MM.1S (cell line): ENCODE measurements at regions not wholly inside any gene's neighbourhood (a gene's known extent, or its start where the extent isn't known, plus 50 kb on each side); places are given as distances from the start of the nearest gene placed in this dataset.

Experiments
- CTCF ChIP-seq: fragments of 300-600 bp; sonication (generic); IDR thresholded peaks from 2 replicates; pipeline ENCODE4 v1.5.1; 2016; ENCODE audit warnings: antibody characterized with exemption, low read length, mixed read lengths
- EZH2phosphoT487 ChIP-seq: fragments of 300-600 bp; sonication (generic); IDR thresholded peaks from 2 replicates; pipeline ENCODE4 v1.6.1; 2018; ENCODE audit warnings: antibody characterized with exemption, low read length

GRCh38 chr10:3889961-3890522 is 105.0 kb upstream of the KLF6 start:
- TF ChIP-seq CTCF (no peak), EZH2phosphoT487 (no peak)
